Thyroid gland (tissue), 4 donors: ENCODE measurements at regions not wholly inside any gene's neighbourhood (a gene's known extent, or its start where the extent isn't known, plus 50 kb on each side); places are given as distances from the start of the nearest gene placed in this dataset.

Experiments used
- DNase-seq, 2 donors: peaks; one replicate each; pipeline ENCODE4 v3.0.0-alpha.2; 2019
- H3K27ac ChIP-seq, 3 donors: fragments of 200-600 bp; sonication (generic); 1 replicate in 2 of 3; 2 replicates in 1 of 3; pipeline ENCODE4 v1.5.1; 2016 to 2019; ENCODE audit warnings: mild to moderate bottlenecking in 1 of 3, moderate library complexity in 1 of 3
- H3K27me3 ChIP-seq: fragments of 200-600 bp; sonication (generic); one replicate; pipeline ENCODE4 v1.5.1; 2019
- H3K36me3 ChIP-seq, 2 donors: fragments of 200-600 bp; sonication (generic); one replicate each; pipeline ENCODE4 v1.5.1; 2016 to 2019
- H3K4me1 ChIP-seq, 2 donors: fragments of 200-600 bp; sonication (generic); one replicate each; pipeline ENCODE4 v1.5.1; 2017 to 2019
- H3K4me3 ChIP-seq, 3 donors: fragments of 200-600 bp; sonication (generic); replicated peaks in 1 of 3; 1 replicate in 2 of 3; 2 replicates in 1 of 3; pipeline ENCODE4 v1.5.1; 2016; ENCODE audit warnings: mild to moderate bottlenecking in 1 of 3
- H3K9me3 ChIP-seq: fragments of 200-600 bp; sonication (generic); one replicate; pipeline ENCODE4 v1.5.1; 2017
- CTCF ChIP-seq, 6 experiments: fragments of 200-600 bp in 3 of 6; fragments of 450-650 bp in 3 of 6; sonication (generic) in 3 of 6; IDR thresholded peaks; one replicate each; pipeline ENCODE4 v1.5.1; 2016 to 2019; ENCODE audit warnings: antibody characterized with exemption in 6 of 6, mild to moderate bottlenecking in 2 of 6, inconsistent platforms in 1 of 6, moderate library complexity in 1 of 6
- POLR2A ChIP-seq, 2 donors: fragments of 450-650 bp; IDR thresholded peaks; one replicate each; pipeline ENCODE4 v1.6.1; 2017; ENCODE audit warnings: antibody characterized with exemption in 2 of 2, mild to moderate bottlenecking in 2 of 2, moderate library complexity in 1 of 2
- WGBS, 2 donors: methylation state at CpG; one replicate each; pipeline ENCODE4 v1.1.5; 2017; 5-methylcytosine and 5-hydroxymethylcytosine counted together
- intact Hi-C: fragments of 100-400 bp; cut with DNase I; formaldehyde crosslinking; loops from one replicate; pipeline ENCODE4 v1.15.1; 2023

GRCh38 chr16:8346294-8346693, 244.0 kb downstream of the TMEM114 start:
- Histone ChIP-seq H3K27ac (no peak overlapping the region), H3K36me3 (no peaks in the 10 kb centered on the region), H3K4me3 (no peak overlapping the region), H3K27me3 (no peaks in the 10 kb centered on the region), H3K9me3 (no peaks in the 10 kb centered on the region), H3K4me1 (no peaks in the 10 kb centered on the region)
- TF ChIP-seq POLR2A (IDR thresholded peaks at IDR 0.05) (no peak), CTCF (IDR thresholded peaks at IDR 0.05) (no peak)
- DNase-seq = no peak
- intact Hi-C loops = no loop called here
- 25 to 33% methylated on average over 3 of the region's 3 CpGs for WGBS, 2 donors

GRCh38 chr16:8342276-8342675, 248.0 kb downstream of the TMEM114 start:
- no peak for TF ChIP-seq POLR2A (IDR thresholded peaks at IDR 0.05)
- TF ChIP-seq CTCF (IDR thresholded peaks at IDR 0.05) = no peak
- WGBS, 2 donors = 32 to 51% methylated on average over 4 of the region's 4 CpGs
- Histone ChIP-seq H3K9me3 (no peaks in the 10 kb centered on the region), H3K27me3 (no peaks in the 10 kb centered on the region), H3K4me3 (no peak overlapping the region), H3K4me1 (no peaks in the 10 kb centered on the region), H3K36me3 (no peaks in the 10 kb centered on the region), H3K27ac (no peak overlapping the region)
- no peak for DNase-seq
- intact Hi-C loops = no loop called here

GRCh38 chr16:8330761-8331160, 259.6 kb downstream of the TMEM114 start:
- Histone ChIP-seq H3K4me3 (no peak overlapping the region), H3K36me3 (no peaks in the 10 kb centered on the region)

GRCh38 chr16:8326232-8326631, 264.1 kb downstream of the TMEM114 start:
- Histone ChIP-seq H3K36me3 (no peaks in the 10 kb centered on the region), H3K9me3 (no peaks in the 10 kb centered on the region), H3K4me1 (no peaks in the 10 kb centered on the region), H3K27ac (no peak overlapping the region), H3K4me3 (no peak overlapping the region), H3K27me3 (no peaks in the 10 kb centered on the region)
- no peak for DNase-seq
- intact Hi-C loops = no loop called here
- WGBS, 2 donors = 82% methylated on average over 9 of the region's 9 CpGs
- TF ChIP-seq CTCF (IDR thresholded peaks at IDR 0.05) = no peak

More at GRCh38 chr16:8330761-8331160, 259.6 kb downstream of the TMEM114 start:
- H3K9me3 ChIP-seq = no peaks in the 10 kb centered on the region
- TF ChIP-seq CTCF (IDR thresholded peaks at IDR 0.05) (no peak), POLR2A (IDR thresholded peaks at IDR 0.05) (no peak)
- H3K27ac ChIP-seq = no peak overlapping the region
- no peaks in the 10 kb centered on the region for H3K27me3 ChIP-seq
- WGBS, 2 donors = 73 to 81% methylated on average over 5 of the region's 5 CpGs
- DNase-seq = no peak
- intact Hi-C loops = no loop called here
- no peaks in the 10 kb centered on the region for H3K4me1 ChIP-seq

GRCh38 chr16:8323153-8323552, 267.2 kb downstream of the TMEM114 start:
- Histone ChIP-seq H3K4me1 (no peaks in the 10 kb centered on the region), H3K4me3 (no peak overlapping the region), H3K36me3 (no peaks in the 10 kb centered on the region), H3K9me3 (no peaks in the 10 kb centered on the region), H3K27ac (no peak overlapping the region), H3K27me3 (no peaks in the 10 kb centered on the region)
- TF ChIP-seq CTCF (IDR thresholded peaks at IDR 0.05) = no peak
- WGBS, 2 donors = 95 to 98% methylated on average over 2 of the region's 2 CpGs
- DNase-seq = no peak
- intact Hi-C loops = no loop called here
